Panc1 (cell line): ENCODE measurements at regions not wholly inside any gene's neighbourhood (a gene's known extent, or its start where the extent isn't known, plus 50 kb on each side); places are given as distances from the start of the nearest gene placed in this dataset.

ENCODE experiments used
- ATAC-seq: fragments of 200-7000 bp; cut with Tn5 transposase; 2 replicates; pipeline ENCODE4 v1.9.1; 2020; ENCODE audit warnings: mild to moderate bottlenecking, moderate library complexity
- BruUV-seq: library from RNA; stranded (reverse); fragments of 400-500 nt; replicated peaks from 2 replicates; lab custom pipeline; 2021; lab: Mats Ljungman, UMichigan
- CTCF ChIA-PET: fragments of 300-600 bp; sonication (Branson Sonifier 250); formaldehyde crosslinking; loops from one replicate; lab custom pipeline; 2022; ENCODE audit warnings: antibody characterized with exemption; lab: Charles Lee
- POLR2A ChIA-PET: fragments of 300-600 bp; sonication (Branson Sonifier 250); formaldehyde crosslinking; loops from one replicate; lab custom pipeline; 2022; ENCODE audit warnings: antibody characterized with exemption; lab: Charles Lee
- DNase-seq: peaks from one replicate; pipeline ENCODE4 v3.0.0-alpha.2; 2010; ENCODE audit warnings: low read depth, low spot score
- H3K27ac ChIP-seq: 2 replicates; pipeline ENCODE4 v1.5.1; 2011; ENCODE audit warnings: mild to moderate bottlenecking, low read length, inconsistent platforms
- H3K27me3 ChIP-seq: fragments of 200-500 bp; sonication (Bioruptor generic); 2 replicates; pipeline ENCODE4 v1.6.0; 2014; ENCODE audit warnings: low read length, inconsistent platforms; ENCODE audit not compliant: control insufficient read depth, insufficient read depth
- H3K36me3 ChIP-seq: fragments of 200-500 bp; sonication (Bioruptor generic); 2 replicates; pipeline ENCODE4 v1.5.1; 2014; ENCODE audit warnings: inconsistent platforms, mild to moderate bottlenecking, low read length, moderate library complexity; ENCODE audit not compliant: control insufficient read depth, insufficient read depth
- H3K4me1 ChIP-seq: 2 replicates; pipeline ENCODE4 v1.5.1; 2011; ENCODE audit warnings: inconsistent platforms, mild to moderate bottlenecking, low read length, moderate library complexity; ENCODE audit not compliant: control insufficient read depth, insufficient read depth
- H3K4me3 ChIP-seq, 2 experiments: 2 replicates each; pipeline ENCODE4 v1.5.1; 2011 to 2012; ENCODE audit warnings: low read depth in 2 of 2, low read length in 2 of 2, mild to moderate bottlenecking in 2 of 2, inconsistent platforms in 1 of 2, moderate library complexity in 1 of 2
- H3K9me3 ChIP-seq: fragments of 200-500 bp; sonication (Bioruptor generic); 2 replicates; pipeline ENCODE4 v1.5.1; 2014; ENCODE audit warnings: low read depth, mild to moderate bottlenecking, inconsistent platforms, low read length, moderate library complexity; ENCODE audit not compliant: control insufficient read depth, insufficient read depth
- POLR2AphosphoS5 ChIP-seq: IDR thresholded peaks from 2 replicates; pipeline ENCODE4 v1.6.1; 2012; ENCODE audit warnings: mild to moderate bottlenecking, low read depth, low read length, moderate library complexity
- SIN3A ChIP-seq: IDR thresholded peaks from 2 replicates; pipeline ENCODE4 v1.6.1; 2012; ENCODE audit warnings: low read depth, mild to moderate bottlenecking, low read length, moderate library complexity, borderline replicate concordance; ENCODE audit not compliant: insufficient read depth
- TCF7L2 ChIP-seq: IDR thresholded peaks from 2 replicates; pipeline ENCODE4 v1.6.1; 2011; ENCODE audit warnings: mild to moderate bottlenecking, low read depth, low read length, inconsistent platforms
- in situ Hi-C: cut with HindIII; loops from 2 replicates; pipeline ENCODE4 v1.10.0; 2016; ENCODE audit warnings: low sequenced_read_pairs, low pct_unique_long_range_greater_than_20kb
- intact Hi-C: fragments of 100-400 bp; cut with micrococcal nuclease; formaldehyde crosslinking; loops from one replicate; pipeline ENCODE4 v1.10.0; 2022; ENCODE audit not compliant: unreplicated experiment
- TF ChIP-seq, protein P1 (sequence below): fragments of 450-650 bp; IDR thresholded peaks from 2 replicates; pipeline ENCODE4 v1.5.1; 2017; ENCODE audit warnings: mild to moderate bottlenecking
- TF ChIP-seq, protein P2 (sequence below), 2 experiments: IDR thresholded peaks; 2 replicates each; pipeline ENCODE4 v1.6.1; 2011 to 2012; ENCODE audit warnings: low read depth in 2 of 2, control low read depth in 1 of 2, low read length in 1 of 2, mild to moderate bottlenecking in 1 of 2, moderate library complexity in 1 of 2; ENCODE audit not compliant: insufficient read depth in 1 of 2

DNA sequence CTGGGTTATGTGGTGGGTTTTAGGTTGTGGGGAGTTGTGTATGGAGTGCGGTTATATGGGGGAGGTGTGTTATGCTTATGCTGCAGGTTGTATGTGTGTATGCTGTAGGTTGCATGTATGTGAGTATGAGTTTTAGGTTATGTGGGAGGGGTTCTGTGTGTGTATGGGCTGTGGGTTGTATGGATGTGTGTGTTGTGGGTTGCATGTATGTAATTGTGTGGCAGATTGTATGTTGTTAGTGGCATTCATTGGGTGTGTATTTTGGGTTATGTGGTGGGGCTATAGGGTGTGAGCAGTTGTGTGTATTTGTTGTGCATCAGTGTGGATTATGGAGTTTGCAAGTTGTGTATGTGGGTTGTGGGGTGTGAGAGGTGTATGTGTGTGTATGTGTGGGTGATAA is 277.4 kb downstream of the NPIPA8 start:
- Histone ChIP-seq H3K27me3 (peaks cover 2% of the 10 kb centered on the region; the same call in 1 of the 2 replicates), H3K4me3 (no peak overlapping the region), H3K9me3 (no peaks in the 10 kb centered on the region), H3K36me3 (no peaks in the 10 kb centered on the region), H3K4me1 (no peaks in the 10 kb centered on the region), H3K27ac (no peak overlapping the region)
- DNase-seq, result no peak
- no peak for ATAC-seq
- ChIA-PET CTCF (no interaction called here), POLR2A (no interaction called here)
- intact Hi-C loops, result no loop called here
- BruUV-seq, result no TSS peak
- in situ Hi-C loops, result no loop called here
- TF ChIP-seq, protein P1, sequence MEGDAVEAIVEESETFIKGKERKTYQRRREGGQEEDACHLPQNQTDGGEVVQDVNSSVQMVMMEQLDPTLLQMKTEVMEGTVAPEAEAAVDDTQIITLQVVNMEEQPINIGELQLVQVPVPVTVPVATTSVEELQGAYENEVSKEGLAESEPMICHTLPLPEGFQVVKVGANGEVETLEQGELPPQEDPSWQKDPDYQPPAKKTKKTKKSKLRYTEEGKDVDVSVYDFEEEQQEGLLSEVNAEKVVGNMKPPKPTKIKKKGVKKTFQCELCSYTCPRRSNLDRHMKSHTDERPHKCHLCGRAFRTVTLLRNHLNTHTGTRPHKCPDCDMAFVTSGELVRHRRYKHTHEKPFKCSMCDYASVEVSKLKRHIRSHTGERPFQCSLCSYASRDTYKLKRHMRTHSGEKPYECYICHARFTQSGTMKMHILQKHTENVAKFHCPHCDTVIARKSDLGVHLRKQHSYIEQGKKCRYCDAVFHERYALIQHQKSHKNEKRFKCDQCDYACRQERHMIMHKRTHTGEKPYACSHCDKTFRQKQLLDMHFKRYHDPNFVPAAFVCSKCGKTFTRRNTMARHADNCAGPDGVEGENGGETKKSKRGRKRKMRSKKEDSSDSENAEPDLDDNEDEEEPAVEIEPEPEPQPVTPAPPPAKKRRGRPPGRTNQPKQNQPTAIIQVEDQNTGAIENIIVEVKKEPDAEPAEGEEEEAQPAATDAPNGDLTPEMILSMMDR, result no peak
- TF ChIP-seq POLR2AphosphoS5, result no peak
- no peak for TF ChIP-seq SIN3A

DNA sequence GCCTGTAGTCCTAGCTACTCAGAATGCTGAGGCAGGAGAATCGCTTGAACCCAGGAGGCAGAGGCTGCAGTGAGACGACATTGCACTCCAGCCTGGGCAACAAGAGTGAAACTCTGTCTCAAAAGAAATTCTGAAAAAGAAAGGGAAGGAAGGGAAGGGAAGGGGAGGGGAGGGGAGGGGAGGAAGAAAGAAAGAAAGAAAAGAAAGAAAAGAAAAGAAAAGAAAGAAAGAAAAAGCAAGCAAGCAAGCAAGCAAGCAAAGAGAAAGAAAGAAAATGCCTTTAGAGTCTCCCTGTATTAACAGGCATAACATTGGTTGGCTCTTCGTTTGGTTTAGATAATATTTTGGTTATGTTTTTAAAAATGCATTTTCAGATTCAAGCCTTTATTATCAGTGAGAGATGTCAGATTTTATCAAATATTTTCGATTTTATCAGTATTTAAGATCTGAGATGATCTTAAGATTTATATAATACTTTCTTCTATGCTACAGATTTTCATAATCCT is 281.1 kb downstream of the NPIPA8 start:
- DNase-seq (no peak), ATAC-seq (no peak)
- no TSS peak for BruUV-seq
- ChIA-PET CTCF (no interaction called here), POLR2A (no interaction called here)
- Histone ChIP-seq H3K4me3 (no peak overlapping the region), H3K27me3 (no peaks in the 10 kb centered on the region; the same call in 1 of the 2 replicates), H3K27ac (no peak overlapping the region), H3K9me3 (no peaks in the 10 kb centered on the region), H3K4me1 (no peaks in the 10 kb centered on the region), H3K36me3 (no peaks in the 10 kb centered on the region)
- intact Hi-C loops, result no loop called here
- TF ChIP-seq, protein P2, sequence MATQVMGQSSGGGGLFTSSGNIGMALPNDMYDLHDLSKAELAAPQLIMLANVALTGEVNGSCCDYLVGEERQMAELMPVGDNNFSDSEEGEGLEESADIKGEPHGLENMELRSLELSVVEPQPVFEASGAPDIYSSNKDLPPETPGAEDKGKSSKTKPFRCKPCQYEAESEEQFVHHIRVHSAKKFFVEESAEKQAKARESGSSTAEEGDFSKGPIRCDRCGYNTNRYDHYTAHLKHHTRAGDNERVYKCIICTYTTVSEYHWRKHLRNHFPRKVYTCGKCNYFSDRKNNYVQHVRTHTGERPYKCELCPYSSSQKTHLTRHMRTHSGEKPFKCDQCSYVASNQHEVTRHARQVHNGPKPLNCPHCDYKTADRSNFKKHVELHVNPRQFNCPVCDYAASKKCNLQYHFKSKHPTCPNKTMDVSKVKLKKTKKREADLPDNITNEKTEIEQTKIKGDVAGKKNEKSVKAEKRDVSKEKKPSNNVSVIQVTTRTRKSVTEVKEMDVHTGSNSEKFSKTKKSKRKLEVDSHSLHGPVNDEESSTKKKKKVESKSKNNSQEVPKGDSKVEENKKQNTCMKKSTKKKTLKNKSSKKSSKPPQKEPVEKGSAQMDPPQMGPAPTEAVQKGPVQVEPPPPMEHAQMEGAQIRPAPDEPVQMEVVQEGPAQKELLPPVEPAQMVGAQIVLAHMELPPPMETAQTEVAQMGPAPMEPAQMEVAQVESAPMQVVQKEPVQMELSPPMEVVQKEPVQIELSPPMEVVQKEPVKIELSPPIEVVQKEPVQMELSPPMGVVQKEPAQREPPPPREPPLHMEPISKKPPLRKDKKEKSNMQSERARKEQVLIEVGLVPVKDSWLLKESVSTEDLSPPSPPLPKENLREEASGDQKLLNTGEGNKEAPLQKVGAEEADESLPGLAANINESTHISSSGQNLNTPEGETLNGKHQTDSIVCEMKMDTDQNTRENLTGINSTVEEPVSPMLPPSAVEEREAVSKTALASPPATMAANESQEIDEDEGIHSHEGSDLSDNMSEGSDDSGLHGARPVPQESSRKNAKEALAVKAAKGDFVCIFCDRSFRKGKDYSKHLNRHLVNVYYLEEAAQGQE (IDR thresholded peaks at IDR 0.05; ENCODE audit: insufficient read depth in 1 of 2, low read depth in 2 of 2, low read length in 1 of 2), result no peak
- TF ChIP-seq TCF7L2 (no peak), POLR2AphosphoS5 (no peak), SIN3A (no peak)
- TF ChIP-seq, protein P1, result no peak
- in situ Hi-C loops, result no loop called here

DNA sequence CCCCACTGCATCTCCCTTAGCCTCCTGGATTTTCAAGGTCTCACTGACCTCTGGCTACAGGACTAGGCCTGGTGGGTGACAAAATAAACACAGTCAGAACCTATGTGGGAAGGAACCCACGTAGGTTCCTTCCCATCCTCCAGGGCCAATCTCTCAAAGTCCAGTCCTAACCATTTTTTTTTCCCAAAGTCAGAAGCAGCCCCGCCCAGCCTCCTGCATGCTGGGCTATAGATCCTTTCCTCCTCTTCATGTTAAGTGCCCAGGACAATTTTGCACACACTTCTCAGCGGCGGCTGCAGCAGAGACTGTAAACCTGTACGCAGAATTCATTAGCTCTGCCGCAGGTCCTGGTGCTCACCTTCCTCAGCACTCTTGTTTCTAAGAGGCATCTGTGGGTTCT is 285.8 kb downstream of the NPIPA8 start:
- Histone ChIP-seq H3K27ac (no peak overlapping the region), H3K9me3 (no peaks in the 10 kb centered on the region), H3K27me3 (no peaks in the 10 kb centered on the region; the same call in 1 of the 2 replicates), H3K4me3 (no peak overlapping the region), H3K36me3 (no peaks in the 10 kb centered on the region), H3K4me1 (no peaks in the 10 kb centered on the region)
- TF ChIP-seq POLR2AphosphoS5, result no peak
- TF ChIP-seq, protein P1, result no peak
- TF ChIP-seq SIN3A, result no peak
- no peak for TF ChIP-seq TCF7L2
- TF ChIP-seq, protein P2 (IDR thresholded peaks at IDR 0.05; ENCODE audit: insufficient read depth in 1 of 2, low read depth in 2 of 2, low read length in 1 of 2), result no peak
- in situ Hi-C loops, result no loop called here
- no peak for DNase-seq
- no TSS peak for BruUV-seq
- ChIA-PET CTCF (no interaction called here), POLR2A (no interaction called here)
- intact Hi-C loops, result no loop called here
- no peak for ATAC-seq
